GM12801 (cell line): ENCODE measurements at regions not wholly inside any gene's neighbourhood (a gene's known extent, or its start where the extent isn't known, plus 50 kb on each side); places are given as distances from the start of the nearest gene placed in this dataset.

Source experiments
- CTCF ChIP-seq: IDR thresholded peaks from one replicate; pipeline ENCODE4 v1.5.1; 2011; ENCODE audit warnings: control low read depth; ENCODE audit not compliant: insufficient read length; ENCODE audit errors: extremely low read depth

- TF ChIP-seq CTCF, result no peak
These were observed 186.9 kb downstream of the FOXB1 start for GRCh38 chr15:60191016-60191415.

- no peak for TF ChIP-seq CTCF
These were observed 187.7 kb downstream of the FOXB1 start for GRCh38 chr15:60191821-60192220.

GRCh38 chr15:60195611-60196010, 191.5 kb downstream of the FOXB1 start:
- TF ChIP-seq CTCF, result no peak

- no peak for TF ChIP-seq CTCF
These were observed 193.5 kb downstream of the ANXA2 start for GRCh38 chr15:60204131-60204885.

- no peak for TF ChIP-seq CTCF
These were observed 189.1 kb downstream of the ANXA2 start for GRCh38 chr15:60208709-60209108.

- no peak for TF ChIP-seq CTCF
These were observed 185.2 kb downstream of the ANXA2 start for GRCh38 chr15:60212536-60212935.

GRCh38 chr15:60213377-60214000, 184.3 kb downstream of the ANXA2 start:
- no peak for TF ChIP-seq CTCF
